ENCODE measurements at regions not wholly inside any gene's neighbourhood (a gene's known extent, or its start where the extent isn't known, plus 50 kb on each side); places are given as distances from the start of the nearest gene placed in this dataset.

GRCh38 chr4:129676934-129677333 is 581.0 kb downstream of the C4orf33 start:
- Histone ChIP-seq H4K8ac (ENCODE audit: low read depth in 2 of 2, low read length in 2 of 2) (no peak overlapping the region), H3K14ac (replicated peaks; ENCODE audit: low read depth, low read length) (no peak overlapping the region), H3K27me3 (ENCODE audit: control insufficient read depth, insufficient read depth, low read length) (no peaks in the 10 kb centered on the region), H3K23ac (ENCODE audit: low read depth, low read length) (no peak overlapping the region), H2AK9ac (replicated peaks; ENCODE audit: low read depth, low read length, poor library complexity) (no peak overlapping the region), H4K5ac (ENCODE audit: low read depth, low read length) (no peak overlapping the region), H4K91ac (ENCODE audit: insufficient read depth, low read depth, low read length) (no peak overlapping the region), H2BK20ac (ENCODE audit: low read depth, low read length) (no peak overlapping the region), H3K79me1 (ENCODE audit: low read depth in 1 of 2, low read length in 2 of 2) (no peaks in the 10 kb centered on the region), H3K56ac (ENCODE audit: extremely low read depth, insufficient read depth, low read length) (no peak overlapping the region), H3K4ac (ENCODE audit: low read depth, low read length) (no peak overlapping the region), H2AK5ac (ENCODE audit: low read depth, low read length) (no peak overlapping the region), H2BK5ac (ENCODE audit: low read depth, low read length, poor library complexity, severe bottlenecking) (no peak overlapping the region), H4K20me1 (ENCODE audit: insufficient read depth, low read length) (no peaks in the 10 kb centered on the region), H3K4me2 (ENCODE audit: low read depth, low read length) (no peak overlapping the region), H2BK120ac (ENCODE audit: low read depth, low read length) (no peak overlapping the region), H2AFZ (replicated peaks; ENCODE audit: low read length, poor library complexity) (no peak overlapping the region), H3K4me3 (ENCODE audit: insufficient read depth, low read depth, low read length) (no peak overlapping the region), H3K9me1 (ENCODE audit: insufficient read depth, low read length) (no peaks in the 10 kb centered on the region), H3K36me3 (ENCODE audit: control insufficient read depth, insufficient read depth, low read length) (no peaks in the 10 kb centered on the region), H3K27ac (ENCODE audit: insufficient read depth, low read length) (no peak overlapping the region), H3K9ac (ENCODE audit: low read depth, low read length) (no peak overlapping the region), H2BK15ac (ENCODE audit: low read depth, low read length) (no peak overlapping the region), H3K9me3 (ENCODE audit: control insufficient read depth, insufficient read depth, low read length) (peaks cover 8% of the 10 kb centered on the region; the same call in 1 of the 2 replicates), H3K18ac (ENCODE audit: low read depth, low read length) (no peak overlapping the region), H3K4me1 (ENCODE audit: control insufficient read depth, insufficient read depth, low read length) (no peaks in the 10 kb centered on the region)
- dilution Hi-C loops (cut with HindIII; ENCODE audit: low sequenced_read_pairs, unreplicated experiment): no loop called here
- no peak for TF ChIP-seq POLR2A (IDR thresholded peaks at IDR 0.05; ENCODE audit: low read depth, low read length)
- TF ChIP-seq RCOR1 (IDR thresholded peaks at IDR 0.05; ENCODE audit: insufficient replicate concordance, low read length): no peak
- no peak for TF ChIP-seq BHLHE40 (IDR thresholded peaks at IDR 0.05; ENCODE audit: low read depth, low read length)
- TF ChIP-seq RAD21 (IDR thresholded peaks at IDR 0.05; ENCODE audit: low read length): no peak
- TF ChIP-seq CHD1 (IDR thresholded peaks at IDR 0.05; ENCODE audit: low read depth, low read length): no peak
- no peak for TF ChIP-seq CTCF (conservative IDR thresholded peaks at IDR 0.05; ENCODE audit: low read depth, low read length)
- TF ChIP-seq, protein P1, sequence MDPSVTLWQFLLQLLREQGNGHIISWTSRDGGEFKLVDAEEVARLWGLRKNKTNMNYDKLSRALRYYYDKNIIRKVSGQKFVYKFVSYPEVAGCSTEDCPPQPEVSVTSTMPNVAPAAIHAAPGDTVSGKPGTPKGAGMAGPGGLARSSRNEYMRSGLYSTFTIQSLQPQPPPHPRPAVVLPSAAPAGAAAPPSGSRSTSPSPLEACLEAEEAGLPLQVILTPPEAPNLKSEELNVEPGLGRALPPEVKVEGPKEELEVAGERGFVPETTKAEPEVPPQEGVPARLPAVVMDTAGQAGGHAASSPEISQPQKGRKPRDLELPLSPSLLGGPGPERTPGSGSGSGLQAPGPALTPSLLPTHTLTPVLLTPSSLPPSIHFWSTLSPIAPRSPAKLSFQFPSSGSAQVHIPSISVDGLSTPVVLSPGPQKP (IDR thresholded peaks at IDR 0.05; ENCODE audit: borderline replicate concordance, low read depth, low read length): no peak
- no peak for TF ChIP-seq MXI1 (IDR thresholded peaks at IDR 0.05; ENCODE audit: borderline replicate concordance, low read depth, low read length)
- TF ChIP-seq SMC3 (IDR thresholded peaks at IDR 0.05; ENCODE audit: low read depth, low read length): no peak
- no peak for TF ChIP-seq NFE2L2 (IDR thresholded peaks at IDR 0.05; ENCODE audit: low read depth, low read length)
- TF ChIP-seq MAZ (IDR thresholded peaks at IDR 0.05; ENCODE audit: borderline replicate concordance, low read depth, low read length): no peak
- no peak for TF ChIP-seq USF2 (IDR thresholded peaks at IDR 0.05; ENCODE audit: low read depth, low read length)
- TF ChIP-seq MAFK (IDR thresholded peaks at IDR 0.05; ENCODE audit: low read depth, low read length): no peak
- no peak for TF ChIP-seq RFX5 (IDR thresholded peaks at IDR 0.05; ENCODE audit: low read depth, low read length)
- no peak for TF ChIP-seq FOS (IDR thresholded peaks at IDR 0.05; ENCODE audit: low read depth, low read length)
- no peak for TF ChIP-seq CEBPB (IDR thresholded peaks at IDR 0.05; ENCODE audit: low read depth, low read length)
- no TSS peak for BruUV-seq (replicated peaks)
- in situ Hi-C loops (cut with MboI; ENCODE audit: low sequenced_read_pairs): no loop called here
- ATAC-seq (ENCODE audit: low read depth): no peak
- intact Hi-C loops (cut with micrococcal nuclease): no loop called here
- WGBS, 2 experiments (ENCODE audit: extremely low coverage in 2 of 2, insufficient read length in 1 of 2): 69% methylated on average over 4 of the region's 4 CpGs; no CpG with 5 or more reads in 1 of the 2 experiments
- CTCF ChIA-PET: no interaction called here
- no peak for DNase-seq
- POLR2A ChIA-PET (ENCODE audit: unreplicated experiment): no interaction called here

Data from IMR-90 (cell line).